ENCODE measurements at regions not wholly inside any gene's neighbourhood (a gene's known extent, or its start where the extent isn't known, plus 50 kb on each side); places are given as distances from the start of the nearest gene placed in this dataset.
"Not testable (repeated sequence)": the region's sequence is repeated elsewhere in the genome, so short reads cannot be mapped to it uniquely, and the experiment has no call there.

GRCh38 chr3:75325716-75326115 is 338.4 kb upstream of the FRG2C start:
- no peak for DNase-seq

- DNase-seq = no peak
Observed at GRCh38 chr3:75327453-75327852, 336.7 kb upstream of the FRG2C start.

DNA sequence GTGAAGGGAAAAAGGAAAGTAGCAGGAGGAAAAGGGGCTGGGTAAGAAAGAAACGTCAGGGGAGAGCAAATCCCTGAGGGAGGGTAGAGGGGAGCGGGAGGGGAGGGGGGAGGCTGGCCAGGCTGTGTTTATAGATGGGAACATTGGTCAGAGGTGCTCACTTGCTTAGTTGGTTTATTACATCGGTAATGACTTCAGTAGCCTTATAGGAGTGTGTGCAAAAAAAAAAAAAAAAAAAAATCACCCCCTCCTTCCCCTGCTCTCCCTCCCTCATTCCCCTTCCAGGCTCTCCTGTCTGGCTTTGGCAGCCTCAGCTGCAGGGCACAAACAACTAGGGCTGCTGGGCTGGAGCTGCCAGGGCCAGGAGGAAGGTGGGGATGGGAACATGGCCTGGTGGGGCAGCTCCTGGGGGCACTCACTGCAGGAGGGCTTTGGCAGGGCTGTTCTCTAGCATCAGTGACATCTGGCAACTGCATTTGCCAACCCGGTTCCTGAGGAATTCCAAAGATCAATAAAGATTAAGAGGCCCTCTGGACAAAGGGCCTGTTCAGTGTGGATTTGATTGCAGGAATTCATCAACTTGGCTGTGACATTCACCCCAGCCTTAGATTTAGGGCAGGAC is 334.5 kb upstream of the FRG2C start:
- DNase-seq = no peak

DNA sequence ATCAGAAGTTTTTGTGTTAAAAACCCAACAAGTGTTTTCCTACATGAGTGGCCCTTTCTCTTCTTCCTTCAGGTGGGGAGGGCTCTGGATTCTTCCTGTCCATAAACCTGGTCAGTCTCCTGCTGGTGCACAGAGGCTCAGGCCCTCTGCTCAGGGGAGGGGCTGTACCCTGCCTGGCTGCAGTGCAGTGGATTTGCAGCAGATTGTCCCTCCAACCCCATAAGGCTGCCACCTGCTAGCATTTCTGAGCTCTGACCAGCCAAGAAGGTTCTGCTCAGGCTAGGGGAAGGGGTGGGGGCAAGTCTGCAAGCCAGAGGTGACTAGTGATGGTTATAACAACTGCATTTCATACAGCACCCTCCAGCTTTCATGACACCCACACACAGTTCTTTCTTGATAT is 333.7 kb upstream of the FRG2C start:
- DNase-seq = not testable (repeated sequence)

GRCh38 chr3:75332090-75332489 is 332.0 kb upstream of the FRG2C start:
- DNase-seq = not testable (repeated sequence)

- DNase-seq = no peak
Observed at GRCh38 chr3:75332794-75333193, 331.3 kb upstream of the FRG2C start.

GRCh38 chr3:75334299-75334698 is 329.8 kb upstream of the FRG2C start:
- no peak for DNase-seq

- no peak for DNase-seq
Observed at GRCh38 chr3:75337226-75337900, 326.8 kb upstream of the FRG2C start.

- DNase-seq = no peak
Observed at GRCh38 chr3:75338342-75338741, 325.8 kb upstream of the FRG2C start.

- no peak for DNase-seq
Observed at GRCh38 chr3:75341324-75342067, 322.6 kb upstream of the FRG2C start.

DNA sequence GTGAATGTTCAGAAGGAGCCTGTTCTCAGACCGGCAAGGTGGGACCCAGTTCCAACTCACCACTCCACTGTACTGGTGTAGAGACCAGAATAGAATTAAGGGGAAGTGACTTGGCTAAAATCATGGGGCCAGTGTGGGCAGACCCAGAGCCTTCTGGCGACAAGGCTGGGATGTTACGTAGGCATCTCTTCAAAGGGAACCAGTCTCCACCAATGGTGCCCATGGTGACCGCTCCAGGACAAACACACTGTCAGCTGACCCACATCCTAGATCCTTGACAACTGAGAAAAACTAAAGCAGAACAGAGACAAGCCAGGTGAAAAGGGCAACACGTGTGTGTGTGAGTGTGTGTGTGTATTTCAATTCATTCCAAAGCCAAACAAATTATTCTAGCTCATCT is 321.7 kb upstream of the FRG2C start:
- DNase-seq = no peak

DNA sequence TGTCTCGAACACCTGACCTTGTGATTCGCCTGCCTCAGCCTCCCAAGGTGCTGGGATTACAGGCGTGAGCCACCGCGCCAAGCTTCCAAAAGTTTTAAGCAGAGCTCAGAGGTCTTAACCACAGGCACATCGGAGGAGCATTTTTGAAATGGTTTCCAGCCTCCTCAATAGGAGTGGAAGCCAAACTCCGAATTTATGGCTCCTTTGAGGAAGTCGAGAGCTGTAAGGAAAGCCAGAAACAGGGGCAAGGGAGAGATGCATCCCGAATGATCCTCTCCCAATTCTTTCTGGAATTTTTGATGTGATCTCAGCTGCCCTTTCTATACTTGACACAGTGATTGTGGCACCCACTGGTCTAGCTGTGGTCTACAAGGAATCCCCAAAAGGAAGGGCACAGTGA is 313.6 kb upstream of the FRG2C start:
- not testable (repeated sequence) for DNase-seq

- peak; percentile 4 for DNase-seq
Observed at GRCh38 chr3:75362086-75362784, 301.9 kb upstream of the FRG2C start.

DNA sequence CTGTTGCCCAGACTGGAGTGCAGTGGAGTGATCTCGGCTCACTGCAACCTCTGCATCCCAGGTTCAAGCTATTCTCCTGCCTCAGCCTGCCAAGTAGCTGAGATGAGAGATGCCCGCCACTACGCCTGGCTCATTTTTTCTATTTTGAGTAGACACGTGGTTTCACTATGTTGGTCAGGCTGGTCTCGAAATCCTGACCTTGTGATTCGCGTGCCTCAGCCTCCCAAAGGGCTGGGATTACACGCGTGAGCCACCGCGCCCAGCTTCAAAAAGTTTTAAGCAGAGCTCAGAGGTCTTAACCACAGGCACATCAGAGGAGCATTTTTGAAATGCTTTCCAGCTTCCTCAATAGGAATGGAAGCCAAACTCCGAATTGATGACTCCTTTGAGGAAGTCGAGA is 291.2 kb upstream of the FRG2C start:
- DNase-seq = not testable (repeated sequence)

DNA sequence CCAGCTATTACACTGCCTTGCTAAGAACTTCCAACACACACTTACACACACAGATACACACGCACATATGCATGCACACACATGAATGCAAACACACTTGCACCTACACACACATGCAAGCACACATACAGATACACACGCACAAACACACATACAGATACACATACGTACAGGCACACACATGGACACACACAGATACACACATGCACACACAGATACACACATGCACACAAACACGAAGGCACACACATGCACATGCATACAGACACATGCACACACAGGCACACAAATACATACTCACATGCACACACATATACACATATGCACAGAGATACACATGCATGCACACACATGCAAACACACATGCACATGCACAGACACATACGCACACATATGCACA is 284.3 kb upstream of the FRG2C start:
- not testable (repeated sequence) for DNase-seq

GRCh38 chr3:75380276-75380771 is 283.8 kb upstream of the FRG2C start:
- DNase-seq = no peak

DNA sequence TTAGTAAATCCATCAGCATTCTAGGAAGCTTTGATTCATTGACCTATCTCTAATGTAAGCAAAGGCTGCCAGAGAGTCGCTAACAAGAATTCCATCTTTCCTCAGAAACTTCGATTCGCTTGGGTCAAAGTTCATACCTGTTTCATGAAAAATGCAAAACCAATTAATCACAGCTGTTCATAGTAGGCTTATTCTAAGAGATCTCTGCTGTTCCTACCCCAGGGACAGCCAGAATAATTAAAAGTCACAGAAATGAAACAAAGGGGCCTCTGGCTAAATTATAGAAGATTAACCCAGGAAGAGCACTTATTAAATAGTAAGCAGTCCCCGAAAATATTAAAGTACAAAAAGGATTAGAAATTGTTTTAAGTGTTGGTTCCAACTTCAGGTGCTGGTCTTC is 280.1 kb upstream of the FRG2C start:
- not testable (repeated sequence) for DNase-seq

DNA sequence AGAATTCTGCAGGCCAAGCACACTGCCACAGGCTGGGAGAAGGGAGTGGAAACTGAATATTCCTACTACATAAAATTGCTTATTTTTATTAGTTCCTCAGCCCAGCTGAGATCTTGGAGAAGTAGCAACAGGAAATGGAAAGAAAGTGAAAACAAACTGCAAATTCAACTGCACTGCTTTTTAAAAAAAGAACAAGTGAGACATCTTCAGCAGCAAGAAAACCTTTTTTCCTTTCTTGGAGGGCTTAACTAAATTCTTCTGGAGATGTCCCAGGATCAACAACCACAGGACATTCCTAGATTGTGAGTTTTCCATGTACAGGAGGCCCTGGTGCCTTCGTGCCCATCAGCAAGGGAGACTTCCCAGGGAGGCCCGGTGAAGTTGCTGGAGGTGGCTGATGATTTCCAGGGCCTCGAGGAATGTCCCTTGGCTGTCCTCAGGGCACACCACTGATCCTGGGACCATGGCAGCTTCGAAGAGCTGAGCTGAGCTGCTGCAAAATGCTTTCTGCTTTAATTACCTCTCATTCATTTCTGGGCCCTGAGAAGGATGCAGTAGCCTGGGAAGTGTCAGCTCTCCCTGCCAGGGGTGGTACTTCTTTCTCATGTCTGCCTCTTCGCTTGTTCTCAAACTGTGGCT is 275.5 kb upstream of the FRG2C start:
- DNase-seq = not testable (repeated sequence)

DNA sequence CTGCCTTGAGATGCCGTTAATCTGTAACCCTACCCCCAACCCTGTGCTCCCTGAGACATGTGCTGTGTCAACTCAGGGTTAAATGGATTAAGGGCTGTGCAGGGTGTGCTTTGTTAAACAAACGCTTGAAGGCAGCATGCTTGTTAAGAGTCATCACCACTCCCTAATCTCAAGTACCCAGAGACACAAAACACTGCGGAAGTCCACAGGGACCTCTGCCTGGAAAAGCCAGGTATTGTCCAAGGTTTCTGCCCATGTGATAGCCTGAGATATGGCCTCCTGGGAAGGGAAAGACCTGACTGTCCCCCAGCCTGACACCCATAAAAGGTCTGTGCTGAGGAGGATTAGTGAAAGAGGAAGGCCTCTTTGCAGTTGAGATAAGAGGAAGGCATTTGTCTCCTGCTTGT is 270.8 kb upstream of the FRG2C start:
- DNase-seq = not testable (repeated sequence)

DNA sequence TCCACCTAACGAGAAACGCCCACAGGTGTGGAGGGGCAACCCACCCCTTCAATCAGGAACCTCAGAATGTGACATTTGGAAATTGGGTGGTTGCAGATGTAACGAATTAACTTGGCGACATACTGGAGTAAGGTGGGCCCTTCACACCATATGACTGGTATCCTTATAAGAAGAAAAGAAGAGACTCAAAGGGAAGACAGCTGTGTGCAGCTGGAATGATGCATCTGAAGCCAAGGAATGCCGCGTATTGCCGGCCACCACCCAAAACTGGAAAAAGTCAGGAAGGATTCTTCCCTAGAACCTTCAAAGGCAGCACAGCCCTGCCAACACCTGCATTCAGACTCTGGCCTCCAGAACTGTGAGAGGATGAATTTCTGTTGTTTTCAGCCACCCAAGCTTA is 270.0 kb upstream of the FRG2C start:
- not testable (repeated sequence) for DNase-seq

DNA sequence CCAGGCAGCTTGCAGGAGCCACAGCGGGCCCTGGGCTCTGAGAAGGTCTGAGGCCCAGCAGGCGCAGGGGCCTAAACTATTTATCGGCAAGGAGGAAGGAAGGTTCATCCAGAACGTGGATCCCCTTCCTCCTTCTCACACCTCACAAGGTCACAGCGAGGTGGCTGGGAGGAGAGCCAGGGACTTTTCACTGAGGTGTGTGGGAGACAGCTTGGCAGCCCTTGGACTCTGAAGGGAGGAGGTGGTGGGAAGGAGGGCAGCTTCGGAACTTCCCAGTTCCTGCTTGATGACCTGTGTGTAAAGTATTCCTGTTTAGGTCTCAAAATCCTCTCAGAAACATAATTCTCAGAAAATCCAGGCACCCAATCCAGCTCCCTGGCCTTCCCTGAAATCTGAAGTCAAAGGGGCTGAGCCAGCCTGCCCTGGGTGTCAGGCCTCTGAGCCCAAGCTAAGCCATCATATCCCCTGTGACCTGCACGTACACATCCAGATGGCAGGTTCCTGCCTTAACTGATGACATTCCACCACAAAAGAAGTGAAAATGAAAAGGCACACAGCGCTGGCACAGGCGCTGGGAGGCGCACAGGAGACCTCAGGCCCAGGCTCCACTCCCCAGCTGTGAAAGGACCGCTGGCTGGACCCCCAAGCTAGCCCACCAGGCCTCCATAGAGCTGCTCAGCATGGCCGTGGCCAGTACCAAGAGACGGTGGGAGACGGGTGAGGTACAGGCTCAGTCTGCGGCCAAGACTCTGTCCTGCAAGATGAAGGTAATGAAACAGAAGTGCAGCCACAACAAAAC is 269.4 kb upstream of the FRG2C start:
- not testable (repeated sequence) for DNase-seq

Measured in CD4-positive, alpha-beta T cell treated with Interleukin-4 for 4 hours (primary cell).